ENCODE measurements at regions not wholly inside any gene's neighbourhood (a gene's known extent, or its start where the extent isn't known, plus 50 kb on each side); places are given as distances from the start of the nearest gene placed in this dataset.

- no peak overlapping the region for H3K4me3 ChIP-seq
- TF ChIP-seq CTCF (IDR thresholded peaks at IDR 0.05), result no peak
- TF ChIP-seq POLR2A (IDR thresholded peaks at IDR 0.05), result no peak
- H3K36me3 ChIP-seq, result no peaks in the 10 kb centered on the region
- no peak for DNase-seq
- H3K27me3 ChIP-seq, result no peaks in the 10 kb centered on the region
- H3K9me3 ChIP-seq, result no peaks in the 10 kb centered on the region
- no peak overlapping the region for H3K27ac ChIP-seq
- peaks cover 0 to 7% (median 3%) of the 10 kb centered on the region in 4 donors for H3K4me1 ChIP-seq
These were observed 346.7 kb upstream of the CCDC196 start for GRCh38 chr14:66139432-66139831.

GRCh38 chr14:66140213-66140918, 345.8 kb upstream of the CCDC196 start:
- Histone ChIP-seq H3K4me3 (no peak overlapping the region), H3K36me3 (no peaks in the 10 kb centered on the region)

GRCh38 chr14:66140963-66141362, 345.2 kb upstream of the CCDC196 start:
- no peak for TF ChIP-seq CTCF (IDR thresholded peaks at IDR 0.05)
- no peak for TF ChIP-seq POLR2A (IDR thresholded peaks at IDR 0.05)
- no peaks in the 10 kb centered on the region for H3K36me3 ChIP-seq
- H3K4me3 ChIP-seq, result no peak overlapping the region
- no peak overlapping the region for H3K27ac ChIP-seq
- H3K27me3 ChIP-seq, result no peaks in the 10 kb centered on the region
- no peak for DNase-seq
- peaks cover 0 to 7% (median 2%) of the 10 kb centered on the region in 4 donors for H3K4me1 ChIP-seq
- H3K9me3 ChIP-seq, result no peaks in the 10 kb centered on the region

More at GRCh38 chr14:66140213-66140918, 345.8 kb upstream of the CCDC196 start:
- Histone ChIP-seq H3K27ac (no peak overlapping the region), H3K4me1 (peaks cover 0 to 7% (median 3%) of the 10 kb centered on the region in 4 donors), H3K9me3 (no peaks in the 10 kb centered on the region), H3K27me3 (no peaks in the 10 kb centered on the region)
- TF ChIP-seq CTCF (IDR thresholded peaks at IDR 0.05) (no peak), POLR2A (IDR thresholded peaks at IDR 0.05) (no peak)
- no peak for DNase-seq

- no peak for DNase-seq
- H3K36me3 ChIP-seq, result no peaks in the 10 kb centered on the region
- H3K9me3 ChIP-seq, result no peaks in the 10 kb centered on the region
- TF ChIP-seq POLR2A (IDR thresholded peaks at IDR 0.05) (no peak), CTCF (IDR thresholded peaks at IDR 0.05) (no peak)
- H3K27me3 ChIP-seq, result no peaks in the 10 kb centered on the region
- H3K27ac ChIP-seq, result no peak overlapping the region
- peaks cover 0 to 7% (median 0%) of the 10 kb centered on the region in 4 donors for H3K4me1 ChIP-seq
- no peak overlapping the region for H3K4me3 ChIP-seq
These were observed 344.4 kb upstream of the CCDC196 start for GRCh38 chr14:66141733-66142132.

GRCh38 chr14:66143387-66144112, 342.6 kb upstream of the CCDC196 start:
- Histone ChIP-seq H3K27me3 (no peaks in the 10 kb centered on the region), H3K36me3 (no peaks in the 10 kb centered on the region), H3K9me3 (no peaks in the 10 kb centered on the region), H3K4me1 (peaks cover 0 to 7% (median 0%) of the 10 kb centered on the region in 4 donors), H3K4me3 (no peak overlapping the region), H3K27ac (no peak overlapping the region)
- no peak for DNase-seq
- no peak for TF ChIP-seq CTCF (IDR thresholded peaks at IDR 0.05)

Measured in Peyer's patch (tissue), 4 donors.